IMR-90 (cell line): ENCODE measurements at regions not wholly inside any gene's neighbourhood (a gene's known extent, or its start where the extent isn't known, plus 50 kb on each side); places are given as distances from the start of the nearest gene placed in this dataset.

Experiments
- ATAC-seq: fragments of 200-7000 bp; cut with Tn5 transposase; 2 replicates; pipeline ENCODE4 v1.9.1; 2020; ENCODE audit warnings: low read depth, mild to moderate bottlenecking, moderate library complexity
- BruUV-seq: library from RNA; stranded (reverse); fragments of 400-500 nt; replicated peaks from 2 replicates; lab custom pipeline; 2021; lab: Mats Ljungman, UMichigan
- CTCF ChIA-PET: fragments of 300-600 bp; formaldehyde crosslinking; extraction: SDS; loops from one replicate; lab custom pipeline; 2021; ENCODE audit warnings: antibody characterized with exemption; lab: Yijun Ruan, JAX
- POLR2A ChIA-PET: fragments of 300-600 bp; sonication (Branson Sonifier 250); formaldehyde crosslinking; loops from one replicate; lab custom pipeline; 2022; ENCODE audit warnings: antibody characterized with exemption; ENCODE audit not compliant: unreplicated experiment; lab: Charles Lee
- DNase-seq: peaks from one replicate; pipeline ENCODE4 v3.0.0; 2013
- H2AFZ ChIP-seq: replicated peaks from 2 replicates; pipeline ENCODE3; 2013; ENCODE audit warnings: low read length, mild to moderate bottlenecking; ENCODE audit not compliant: poor library complexity
- H2AK5ac ChIP-seq: 2 replicates; pipeline ENCODE4 v1.6.1; 2013; ENCODE audit warnings: low read depth, low read length, inconsistent platforms
- H2AK9ac ChIP-seq: replicated peaks from 2 replicates; pipeline ENCODE3; 2013; ENCODE audit warnings: mild to moderate bottlenecking, low read depth, low read length, moderate library complexity; ENCODE audit not compliant: poor library complexity
- H2BK120ac ChIP-seq: 2 replicates; pipeline ENCODE4 v1.6.1; 2013; ENCODE audit warnings: low read depth, low read length, inconsistent platforms
- H2BK15ac ChIP-seq: 3 replicates; pipeline ENCODE4 v1.6.1; 2013; ENCODE audit warnings: low read depth, low read length, inconsistent platforms
- H2BK20ac ChIP-seq: 2 replicates; pipeline ENCODE4 v1.6.1; 2013; ENCODE audit warnings: low read depth, mild to moderate bottlenecking, inconsistent platforms, low read length, moderate library complexity
- H2BK5ac ChIP-seq: 2 replicates; pipeline ENCODE4 v1.6.1; 2013; ENCODE audit warnings: mild to moderate bottlenecking, low read depth, low read length, inconsistent platforms; ENCODE audit not compliant: poor library complexity, severe bottlenecking
- H3K14ac ChIP-seq: replicated peaks from 2 replicates; pipeline ENCODE4 v1.6.1; 2013; ENCODE audit warnings: low read depth, low read length, inconsistent platforms
- H3K18ac ChIP-seq: 2 replicates; pipeline ENCODE4 v1.6.1; 2013; ENCODE audit warnings: low read depth, low read length, control low read depth
- H3K23ac ChIP-seq: 2 replicates; pipeline ENCODE4 v1.6.1; 2013; ENCODE audit warnings: low read depth, low read length, inconsistent platforms
- H3K27ac ChIP-seq: 2 replicates; pipeline ENCODE4 v1.5.1; 2013; ENCODE audit warnings: mild to moderate bottlenecking, control low read depth, low read length; ENCODE audit not compliant: insufficient read depth
- H3K27me3 ChIP-seq: 2 replicates; pipeline ENCODE4 v1.6.1; 2013; ENCODE audit warnings: low read length; ENCODE audit not compliant: control insufficient read depth, insufficient read depth
- H3K36me3 ChIP-seq: 2 replicates; pipeline ENCODE4 v1.6.1; 2013; ENCODE audit warnings: low read length, mixed read lengths; ENCODE audit not compliant: control insufficient read depth, insufficient read depth
- H3K4ac ChIP-seq: 2 replicates; pipeline ENCODE4 v1.6.1; 2013; ENCODE audit warnings: low read depth, low read length, inconsistent platforms
- H3K4me1 ChIP-seq: 2 replicates; pipeline ENCODE4 v1.6.1; 2013; ENCODE audit warnings: low read length, mixed read lengths; ENCODE audit not compliant: control insufficient read depth, insufficient read depth
- H3K4me2 ChIP-seq: 2 replicates; pipeline ENCODE4 v1.6.1; 2013; ENCODE audit warnings: low read depth, mild to moderate bottlenecking, control low read depth, low read length, moderate library complexity
- H3K4me3 ChIP-seq: 2 replicates; pipeline ENCODE4 v1.5.1; 2013; ENCODE audit warnings: low read depth, mild to moderate bottlenecking, control low read depth, low read length, moderate library complexity; ENCODE audit not compliant: insufficient read depth
- H3K56ac ChIP-seq: 2 replicates; pipeline ENCODE4 v1.6.1; 2013; ENCODE audit warnings: low read length, inconsistent platforms; ENCODE audit not compliant: insufficient read depth; ENCODE audit errors: extremely low read depth
- H3K79me1 ChIP-seq, 2 experiments: 2 replicates each; pipeline ENCODE4 v1.6.1; 2013; ENCODE audit warnings: low read length in 2 of 2, inconsistent platforms in 1 of 2, low read depth in 1 of 2
- H3K9ac ChIP-seq: 2 replicates; pipeline ENCODE4 v1.6.1; 2013; ENCODE audit warnings: low read depth, low read length, control low read depth
- H3K9me1 ChIP-seq: 2 replicates; pipeline ENCODE4 v1.6.1; 2013; ENCODE audit warnings: low read length, inconsistent platforms; ENCODE audit not compliant: insufficient read depth
- H3K9me3 ChIP-seq: 2 replicates; pipeline ENCODE4 v1.6.1; 2013; ENCODE audit warnings: low read length; ENCODE audit not compliant: control insufficient read depth, insufficient read depth
- H4K20me1 ChIP-seq: 2 replicates; pipeline ENCODE4 v1.6.1; 2013; ENCODE audit warnings: low read length, inconsistent platforms; ENCODE audit not compliant: insufficient read depth
- H4K5ac ChIP-seq: 2 replicates; pipeline ENCODE4 v1.6.1; 2013; ENCODE audit warnings: mild to moderate bottlenecking, low read depth, low read length, control low read depth
- H4K8ac ChIP-seq, 2 experiments: 2 replicates each; pipeline ENCODE4 v1.6.1; 2013; ENCODE audit warnings: low read depth in 2 of 2, low read length in 2 of 2, control low read depth in 1 of 2, inconsistent platforms in 1 of 2
- H4K91ac ChIP-seq: 2 replicates; pipeline ENCODE4 v1.6.1; 2013; ENCODE audit warnings: low read depth, low read length, inconsistent platforms; ENCODE audit not compliant: insufficient read depth
- BHLHE40 ChIP-seq: fragments of 150-350 bp; IDR thresholded peaks from 2 replicates; pipeline ENCODE4 v1.6.1; 2016; ENCODE audit warnings: mild to moderate bottlenecking, low read depth, low read length
- CHD1 ChIP-seq: IDR thresholded peaks from 2 replicates; pipeline ENCODE4 v1.6.1; 2012; ENCODE audit warnings: low read depth, low read length, improper control_type of control experiment
- CTCF ChIP-seq: conservative IDR thresholded peaks from 2 replicates; pipeline ENCODE4 v1.5.1; 2012; ENCODE audit warnings: mild to moderate bottlenecking, low read depth, low read length, improper control_type of control experiment
- FOS ChIP-seq: fragments of 150-350 bp; IDR thresholded peaks from 2 replicates; pipeline ENCODE4 v1.6.1; 2016; ENCODE audit warnings: low read depth, low read length
- RAD21 ChIP-seq: IDR thresholded peaks from 2 replicates; pipeline ENCODE4 v1.6.1; 2012; ENCODE audit warnings: low read length, improper control_type of control experiment
- WGBS, 2 experiments: methylation state at CpG; one replicate each; pipeline versions ENCODE4 v1.1.5 to v1.1.7; 2013; ENCODE audit warnings: missing lambda C conversion rate in 2 of 2; ENCODE audit not compliant: insufficient read length in 1 of 2; ENCODE audit errors: extremely low coverage in 2 of 2; 5-methylcytosine and 5-hydroxymethylcytosine counted together
- dilution Hi-C: fragments of 300-500 bp; cut with HindIII; formaldehyde crosslinking; loops from one replicate; pipeline ENCODE4 v1.14.3; 2018; ENCODE audit warnings: low sequenced_read_pairs; ENCODE audit not compliant: unreplicated experiment
- in situ Hi-C: fragments of 300-500 bp; cut with MboI; formaldehyde crosslinking; loops from 3 replicates; pipeline ENCODE4 v1.14.3; 2019; ENCODE audit warnings: low sequenced_read_pairs, inconsistent platforms, mixed read lengths
- intact Hi-C: fragments of 100-400 bp; cut with micrococcal nuclease; formaldehyde crosslinking; loops from 2 replicates; pipeline ENCODE4 v1.10.0; 2022

- in situ Hi-C loops: no loop called here
- Histone ChIP-seq H4K91ac (no peak overlapping the region), H3K4me2 (no peak overlapping the region), H2BK15ac (no peak overlapping the region), H3K4me3 (no peak overlapping the region), H3K14ac (no peak overlapping the region), H4K8ac (no peak overlapping the region), H4K5ac (no peak overlapping the region), H3K9ac (no peak overlapping the region), H3K23ac (no peak overlapping the region), H2BK20ac (no peak overlapping the region), H3K27ac (no peak overlapping the region), H4K20me1 (no peaks in the 10 kb centered on the region), H3K56ac (no peak overlapping the region), H3K9me3 (no peaks in the 10 kb centered on the region; the same call in 1 of the 2 replicates), H3K18ac (no peak overlapping the region), H3K79me1 (no peaks in the 10 kb centered on the region), H3K4me1 (no peaks in the 10 kb centered on the region), H3K36me3 (no peaks in the 10 kb centered on the region), H2AK9ac (no peak overlapping the region), H2AFZ (no peak overlapping the region), H3K9me1 (no peaks in the 10 kb centered on the region), H2BK5ac (no peak overlapping the region), H3K4ac (no peak overlapping the region), H2AK5ac (no peak overlapping the region), H3K27me3 (no peaks in the 10 kb centered on the region), H2BK120ac (no peak overlapping the region)
- CTCF ChIA-PET: no interaction called here
- WGBS, 2 experiments: no CpG with 5 or more reads among the region's 3 CpGs
- DNase-seq: no peak
- POLR2A ChIA-PET: no interaction called here
- dilution Hi-C loops: no loop called here
- BruUV-seq: no TSS peak
- intact Hi-C loops: no loop called here
- TF ChIP-seq RAD21 (no peak), FOS (no peak), CHD1 (no peak), BHLHE40 (no peak), CTCF (no peak)
- no peak for ATAC-seq
Observed at GRCh38 chr5:12110629-12111028, 206.4 kb upstream of the CTNND2 start.
